AG09309 (cell line): ENCODE measurements at regions not wholly inside any gene's neighbourhood (a gene's known extent, or its start where the extent isn't known, plus 50 kb on each side); places are given as distances from the start of the nearest gene placed in this dataset.
"Not testable (repeated sequence)": the region's sequence is repeated elsewhere in the genome, so short reads cannot be mapped to it uniquely, and the experiment has no call there.

Source experiments
- DNase-seq: peaks from one replicate; pipeline ENCODE4 v3.0.0-alpha.2; 2010; ENCODE audit warnings: low read depth
- H3K4me3 ChIP-seq: 2 replicates; pipeline ENCODE4 v1.5.1; 2011; ENCODE audit warnings: mild to moderate bottlenecking, low read depth, low read length, moderate library complexity; ENCODE audit not compliant: control insufficient read depth
- CTCF ChIP-seq: IDR thresholded peaks from 2 replicates; pipeline ENCODE4 v1.5.1; 2011; ENCODE audit warnings: mild to moderate bottlenecking, low read depth, low read length, inconsistent platforms; ENCODE audit not compliant: insufficient read depth, control insufficient read depth; ENCODE audit errors: missing control alignments

GRCh38 chr20:48132834-48133233 lies 347.6 kb upstream of the SULF2 start:
- TF ChIP-seq CTCF = no peak
- H3K4me3 ChIP-seq = no peak overlapping the region
- no peak for DNase-seq

- no peak for TF ChIP-seq CTCF
- no peak overlapping the region for H3K4me3 ChIP-seq
- DNase-seq = no peak
Observed at GRCh38 chr20:48131581-48131980, 346.3 kb upstream of the SULF2 start.

GRCh38 chr20:48129345-48129942 lies 344.2 kb upstream of the SULF2 start:
- no peak for TF ChIP-seq CTCF
- DNase-seq = no peak
- H3K4me3 ChIP-seq = no peak overlapping the region

GRCh38 chr20:48128436-48128835 lies 343.2 kb upstream of the SULF2 start:
- no peak for DNase-seq
- TF ChIP-seq CTCF = no peak
- no peak overlapping the region for H3K4me3 ChIP-seq

- H3K4me3 ChIP-seq, DNase-seq: not testable (repeated sequence)
Observed at GRCh38 chr20:48127964-48128363, 342.7 kb upstream of the SULF2 start.

GRCh38 chr20:48127133-48127532 lies 341.9 kb upstream of the SULF2 start:
- H3K4me3 ChIP-seq, DNase-seq: not testable (repeated sequence)

- no peak overlapping the region for H3K4me3 ChIP-seq
- DNase-seq = no peak
- no peak for TF ChIP-seq CTCF
Observed at GRCh38 chr20:48126227-48126740, 341.0 kb upstream of the SULF2 start.

GRCh38 chr20:48124960-48125359 lies 339.7 kb upstream of the SULF2 start:
- H3K4me3 ChIP-seq = no peak overlapping the region
- DNase-seq = no peak
- no peak for TF ChIP-seq CTCF
